ENCODE measurements at regions not wholly inside any gene's neighbourhood (a gene's known extent, or its start where the extent isn't known, plus 50 kb on each side); places are given as distances from the start of the nearest gene placed in this dataset.
"Not testable (repeated sequence)": the region's sequence is repeated elsewhere in the genome, so short reads cannot be mapped to it uniquely, and the experiment has no call there.

GRCh38 chr5:98341038-98342032 is 432.1 kb upstream of the RGMB start:
- H3K27ac ChIP-seq (ENCODE audit: low read depth, low read length): no peak overlapping the region
- no peak overlapping the region for H3K9ac ChIP-seq (ENCODE audit: low read depth in 1 of 3, low read length in 3 of 3)
- H3K9me3 ChIP-seq (ENCODE audit: control insufficient read depth in 3 of 3, low read length in 3 of 3): peaks cover 0 to 2% (median 0%) of the 10 kb centered on the region in 3 donors
- H3K27me3 ChIP-seq (ENCODE audit: control insufficient read depth in 3 of 3, insufficient read depth in 3 of 3, low read length in 3 of 3): no peaks in the 10 kb centered on the region
- H3K4me1 ChIP-seq (ENCODE audit: control insufficient read depth in 3 of 3, insufficient read depth in 3 of 3, low read length in 3 of 3): no peaks in the 10 kb centered on the region
- no peaks in the 10 kb centered on the region for H3K36me3 ChIP-seq (ENCODE audit: control insufficient read depth in 3 of 3, insufficient read depth in 3 of 3, low read length in 3 of 3)
- no peak overlapping the region for H3K4me3 ChIP-seq (ENCODE audit: low read length in 3 of 3)

- H3K4me1 ChIP-seq (ENCODE audit: control insufficient read depth in 3 of 3, insufficient read depth in 3 of 3, low read length in 3 of 3); H3K27ac ChIP-seq (ENCODE audit: low read depth, low read length); H3K9me3 ChIP-seq (ENCODE audit: control insufficient read depth in 3 of 3, low read length in 3 of 3); H3K9ac ChIP-seq (ENCODE audit: low read depth in 1 of 3, low read length in 3 of 3); H3K36me3 ChIP-seq (ENCODE audit: control insufficient read depth in 3 of 3, insufficient read depth in 3 of 3, low read length in 3 of 3); H3K27me3 ChIP-seq (ENCODE audit: control insufficient read depth in 3 of 3, insufficient read depth in 3 of 3, low read length in 3 of 3); H3K4me3 ChIP-seq (ENCODE audit: low read length in 3 of 3): not testable (repeated sequence)
Measured at GRCh38 chr5:98342958-98343660, 430.4 kb upstream of the RGMB start.

DNA sequence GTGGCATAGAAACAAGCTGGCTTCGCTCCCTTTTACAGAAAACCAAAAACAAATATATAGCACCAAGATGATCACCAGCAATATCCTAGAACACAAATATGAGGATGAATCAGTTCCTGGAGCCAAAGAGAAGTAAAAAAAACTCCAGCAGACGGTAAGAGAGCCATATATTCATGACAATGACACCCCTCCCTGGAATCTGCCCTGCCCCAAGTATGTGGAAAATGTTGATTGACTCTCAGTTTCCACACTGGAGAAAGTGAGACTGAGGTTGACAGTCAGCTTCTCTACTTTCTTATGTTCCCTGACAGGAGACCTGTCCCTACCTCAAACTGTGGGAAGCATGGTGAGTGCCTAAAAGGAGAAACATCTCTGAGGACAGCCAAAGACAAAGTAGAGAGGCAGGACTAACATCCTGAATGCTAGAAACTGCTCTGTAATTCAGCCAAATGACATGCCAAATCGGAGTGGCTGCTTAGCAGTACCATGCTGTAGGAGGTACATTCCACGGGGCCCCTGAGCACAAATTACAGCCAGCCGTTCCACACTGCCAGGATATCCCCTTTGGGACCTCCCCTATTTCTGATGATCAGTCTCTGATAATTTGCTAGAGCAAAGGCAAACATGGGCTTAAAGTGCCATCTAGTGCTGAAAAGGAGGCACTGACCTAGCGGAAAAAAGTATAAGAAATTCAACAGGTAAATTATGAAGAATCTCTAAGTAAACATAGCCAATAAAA is 424.0 kb upstream of the RGMB start:
- Histone ChIP-seq H3K27ac (ENCODE audit: low read depth, low read length) (no peak overlapping the region), H3K4me1 (ENCODE audit: control insufficient read depth in 3 of 3, insufficient read depth in 3 of 3, low read length in 3 of 3) (no peaks in the 10 kb centered on the region), H3K27me3 (ENCODE audit: control insufficient read depth in 3 of 3, insufficient read depth in 3 of 3, low read length in 3 of 3) (no peaks in the 10 kb centered on the region), H3K36me3 (ENCODE audit: control insufficient read depth in 3 of 3, insufficient read depth in 3 of 3, low read length in 3 of 3) (no peaks in the 10 kb centered on the region), H3K9ac (ENCODE audit: low read depth in 1 of 3, low read length in 3 of 3) (no peak overlapping the region), H3K9me3 (ENCODE audit: control insufficient read depth in 3 of 3, low read length in 3 of 3) (no peaks in the 10 kb centered on the region), H3K4me3 (ENCODE audit: low read length in 3 of 3) (no peak overlapping the region)

DNA sequence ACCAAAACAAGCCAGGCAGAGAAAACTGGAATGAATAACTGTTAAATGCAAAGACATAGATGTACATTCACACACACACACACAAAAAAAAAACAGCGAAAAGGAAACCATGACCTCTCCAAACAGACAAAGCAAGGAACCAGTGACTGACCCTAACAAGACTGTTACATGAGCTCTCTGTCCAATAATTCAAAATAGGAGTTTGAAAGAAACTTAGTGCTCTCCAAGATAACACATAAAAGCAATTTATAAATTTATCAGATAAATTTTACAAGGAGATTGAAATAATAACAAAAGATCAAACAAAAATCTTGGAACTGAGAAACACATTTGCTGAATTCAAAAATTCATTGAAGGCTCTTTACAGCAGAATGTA is 423.5 kb upstream of the RGMB start:
- Histone ChIP-seq H3K27me3 (ENCODE audit: control insufficient read depth in 3 of 3, insufficient read depth in 3 of 3, low read length in 3 of 3) (no peaks in the 10 kb centered on the region), H3K9ac (ENCODE audit: low read depth in 1 of 3, low read length in 3 of 3) (no peak overlapping the region), H3K27ac (ENCODE audit: low read depth, low read length) (no peak overlapping the region), H3K4me3 (ENCODE audit: low read length in 3 of 3) (no peak overlapping the region), H3K36me3 (ENCODE audit: control insufficient read depth in 3 of 3, insufficient read depth in 3 of 3, low read length in 3 of 3) (no peaks in the 10 kb centered on the region), H3K9me3 (ENCODE audit: control insufficient read depth in 3 of 3, low read length in 3 of 3) (no peaks in the 10 kb centered on the region), H3K4me1 (ENCODE audit: control insufficient read depth in 3 of 3, insufficient read depth in 3 of 3, low read length in 3 of 3) (no peaks in the 10 kb centered on the region)

DNA sequence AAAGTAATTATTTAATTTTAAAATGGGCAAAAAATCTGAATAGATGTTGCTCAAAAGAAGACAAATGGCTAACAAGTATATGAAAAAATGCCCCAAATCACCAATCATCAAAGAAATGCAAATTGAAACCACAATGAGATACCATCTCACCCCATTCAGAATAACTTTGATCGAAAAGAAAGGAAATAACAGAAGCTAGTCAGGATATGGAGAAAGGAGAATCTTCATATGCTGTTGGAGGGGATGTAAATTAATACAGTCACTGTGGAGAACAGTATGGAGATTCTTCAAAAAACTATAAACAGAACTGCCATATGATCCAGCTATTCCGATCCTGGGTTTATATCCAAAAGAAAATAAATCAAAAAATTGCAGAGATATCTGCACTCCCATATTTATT is 418.5 kb upstream of the RGMB start:
- no peaks in the 10 kb centered on the region for H3K27me3 ChIP-seq (ENCODE audit: control insufficient read depth in 3 of 3, insufficient read depth in 3 of 3, low read length in 3 of 3)
- H3K9me3 ChIP-seq (ENCODE audit: control insufficient read depth in 3 of 3, low read length in 3 of 3): peaks cover 0 to 3% (median 0%) of the 10 kb centered on the region in 3 donors
- H3K27ac ChIP-seq (ENCODE audit: low read depth, low read length): no peak overlapping the region
- H3K36me3 ChIP-seq (ENCODE audit: control insufficient read depth in 3 of 3, insufficient read depth in 3 of 3, low read length in 3 of 3): no peaks in the 10 kb centered on the region
- H3K9ac ChIP-seq (ENCODE audit: low read depth in 1 of 3, low read length in 3 of 3): no peak overlapping the region
- no peak overlapping the region for H3K4me3 ChIP-seq (ENCODE audit: low read length in 3 of 3)
- no peaks in the 10 kb centered on the region for H3K4me1 ChIP-seq (ENCODE audit: control insufficient read depth in 3 of 3, insufficient read depth in 3 of 3, low read length in 3 of 3)

DNA sequence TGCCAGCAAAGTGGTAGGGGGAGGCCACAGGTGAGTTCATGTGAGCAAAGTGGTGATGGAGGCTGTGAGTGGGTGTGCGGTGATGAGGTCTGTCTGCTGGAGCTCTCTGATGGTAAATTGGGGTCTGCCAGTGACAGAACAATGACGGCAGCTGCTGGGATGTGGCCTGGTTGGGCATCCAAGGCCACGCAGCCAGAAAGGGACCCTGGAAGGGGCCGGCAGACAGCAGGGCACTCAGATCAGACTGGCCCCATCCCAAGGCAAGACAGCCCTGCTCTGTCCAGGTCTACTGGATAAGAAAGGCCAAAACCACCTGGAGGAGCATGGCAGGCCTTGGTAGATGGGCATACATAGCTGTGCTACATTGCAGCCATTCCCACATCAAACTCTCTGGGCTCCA is 412.9 kb upstream of the RGMB start:
- no peak overlapping the region for H3K4me3 ChIP-seq (ENCODE audit: low read length in 3 of 3)
- H3K9me3 ChIP-seq (ENCODE audit: control insufficient read depth in 3 of 3, low read length in 3 of 3): peaks cover 0 to 5% (median 2%) of the 10 kb centered on the region in 3 donors
- no peaks in the 10 kb centered on the region for H3K4me1 ChIP-seq (ENCODE audit: control insufficient read depth in 3 of 3, insufficient read depth in 3 of 3, low read length in 3 of 3)
- no peaks in the 10 kb centered on the region for H3K27me3 ChIP-seq (ENCODE audit: control insufficient read depth in 3 of 3, insufficient read depth in 3 of 3, low read length in 3 of 3)
- no peak overlapping the region for H3K27ac ChIP-seq (ENCODE audit: low read depth, low read length)
- no peaks in the 10 kb centered on the region for H3K36me3 ChIP-seq (ENCODE audit: control insufficient read depth in 3 of 3, insufficient read depth in 3 of 3, low read length in 3 of 3)
- no peak overlapping the region for H3K9ac ChIP-seq (ENCODE audit: low read depth in 1 of 3, low read length in 3 of 3)

GRCh38 chr5:98363157-98363556 is 410.3 kb upstream of the RGMB start:
- Histone ChIP-seq H3K27ac (ENCODE audit: low read depth, low read length) (no peak overlapping the region), H3K36me3 (ENCODE audit: control insufficient read depth in 3 of 3, insufficient read depth in 3 of 3, low read length in 3 of 3) (no peaks in the 10 kb centered on the region), H3K4me3 (ENCODE audit: low read length in 3 of 3) (no peak overlapping the region), H3K9me3 (ENCODE audit: control insufficient read depth in 3 of 3, low read length in 3 of 3) (peaks cover 0 to 5% (median 2%) of the 10 kb centered on the region in 3 donors), H3K9ac (ENCODE audit: low read depth in 1 of 3, low read length in 3 of 3) (no peak overlapping the region), H3K27me3 (ENCODE audit: control insufficient read depth in 3 of 3, insufficient read depth in 3 of 3, low read length in 3 of 3) (no peaks in the 10 kb centered on the region), H3K4me1 (ENCODE audit: control insufficient read depth in 3 of 3, insufficient read depth in 3 of 3, low read length in 3 of 3) (no peaks in the 10 kb centered on the region)

- Histone ChIP-seq H3K4me3 (ENCODE audit: low read length in 3 of 3) (no peak overlapping the region), H3K27ac (ENCODE audit: low read depth, low read length) (no peak overlapping the region), H3K27me3 (ENCODE audit: control insufficient read depth in 3 of 3, insufficient read depth in 3 of 3, low read length in 3 of 3) (no peaks in the 10 kb centered on the region), H3K4me1 (ENCODE audit: control insufficient read depth in 3 of 3, insufficient read depth in 3 of 3, low read length in 3 of 3) (no peaks in the 10 kb centered on the region), H3K9me3 (ENCODE audit: control insufficient read depth in 3 of 3, low read length in 3 of 3) (peaks cover 0 to 2% (median 2%) of the 10 kb centered on the region in 3 donors), H3K9ac (ENCODE audit: low read depth in 1 of 3, low read length in 3 of 3) (no peak overlapping the region), H3K36me3 (ENCODE audit: control insufficient read depth in 3 of 3, insufficient read depth in 3 of 3, low read length in 3 of 3) (no peaks in the 10 kb centered on the region)
Measured at GRCh38 chr5:98364549-98364948, 408.9 kb upstream of the RGMB start.

DNA sequence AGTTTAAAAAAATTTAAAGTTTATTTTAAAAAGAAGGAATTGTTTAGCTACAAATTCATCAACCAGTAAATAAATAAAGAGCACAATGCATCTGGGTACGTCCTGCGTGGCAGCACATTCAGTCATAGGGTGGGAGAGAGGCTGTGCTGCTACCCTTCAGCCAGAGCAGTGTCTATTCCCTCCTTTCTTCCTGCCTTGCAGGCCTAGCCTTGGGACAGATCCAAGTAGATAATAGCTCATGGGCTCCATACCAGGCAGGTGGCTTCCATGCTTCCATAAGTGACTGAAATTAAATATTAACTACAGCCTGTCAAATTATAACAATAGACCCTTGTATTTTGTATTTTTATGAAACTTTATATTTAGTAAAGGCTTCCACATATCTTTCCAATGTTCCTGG is 408.3 kb upstream of the RGMB start:
- peaks cover 0 to 2% (median 2%) of the 10 kb centered on the region in 3 donors for H3K9me3 ChIP-seq (ENCODE audit: control insufficient read depth in 3 of 3, low read length in 3 of 3)
- H3K36me3 ChIP-seq (ENCODE audit: control insufficient read depth in 3 of 3, insufficient read depth in 3 of 3, low read length in 3 of 3): no peaks in the 10 kb centered on the region
- no peak overlapping the region for H3K9ac ChIP-seq (ENCODE audit: low read depth in 1 of 3, low read length in 3 of 3)
- no peaks in the 10 kb centered on the region for H3K4me1 ChIP-seq (ENCODE audit: control insufficient read depth in 3 of 3, insufficient read depth in 3 of 3, low read length in 3 of 3)
- H3K27me3 ChIP-seq (ENCODE audit: control insufficient read depth in 3 of 3, insufficient read depth in 3 of 3, low read length in 3 of 3): no peaks in the 10 kb centered on the region
- H3K4me3 ChIP-seq (ENCODE audit: low read length in 3 of 3): no peak overlapping the region
- H3K27ac ChIP-seq (ENCODE audit: low read depth, low read length): no peak overlapping the region

All from skeletal muscle tissue (tissue), 3 donors.